Testis (tissue), 2 donors: ENCODE measurements at regions not wholly inside any gene's neighbourhood (a gene's known extent, or its start where the extent isn't known, plus 50 kb on each side); places are given as distances from the start of the nearest gene placed in this dataset.
"Not testable (repeated sequence)": the region's sequence is repeated elsewhere in the genome, so short reads cannot be mapped to it uniquely, and the experiment has no call there.

Experiments
- CTCF ChIP-seq, 3 experiments: fragments of 450-650 bp in 2 of 3; fragments of 200-600 bp in 1 of 3; sonication (generic) in 1 of 3; IDR thresholded peaks; one replicate each; pipeline ENCODE4 v1.5.1; 2016 to 2019; ENCODE audit warnings: antibody characterized with exemption in 3 of 3, mild to moderate bottlenecking in 2 of 3, moderate library complexity in 1 of 3
- POLR2A ChIP-seq: fragments of 450-650 bp; IDR thresholded peaks from one replicate; pipeline ENCODE4 v1.6.1; 2017; ENCODE audit warnings: antibody characterized with exemption, mild to moderate bottlenecking, moderate library complexity

- TF ChIP-seq CTCF (IDR thresholded peaks at IDR 0.05); POLR2A: not testable (repeated sequence)
These were observed 125.4 kb upstream of the PDE4D start for GRCh38 chr5:60018960-60019359.
